ENCODE measurements at regions not wholly inside any gene's neighbourhood (a gene's known extent, or its start where the extent isn't known, plus 50 kb on each side); places are given as distances from the start of the nearest gene placed in this dataset.
A peak's percentile ranks its signal among the peaks of the same experiment; 100 is the strongest.
"Not testable (repeated sequence)": the region's sequence is repeated elsewhere in the genome, so short reads cannot be mapped to it uniquely, and the experiment has no call there.

GRCh38 chr9:33662871-33663270 lies 132.5 kb upstream of the PRSS3 start:
- no peaks in the 10 kb centered on the region for H3K36me3 ChIP-seq (ENCODE audit: control insufficient read depth in 4 of 4, insufficient read depth in 3 of 4, low read depth in 1 of 4, low read length in 3 of 4)
- no peaks in the 10 kb centered on the region for H3K9me3 ChIP-seq (ENCODE audit: control insufficient read depth in 4 of 4, low read length in 3 of 4)
- no peak overlapping the region for H3K27ac ChIP-seq (ENCODE audit: low read depth in 1 of 2, low read length in 2 of 2)
- TF ChIP-seq SP1 (IDR thresholded peaks at IDR 0.05) (no peak), YY1 (IDR thresholded peaks at IDR 0.05) (no peak), EGR1 (IDR thresholded peaks at IDR 0.05; ENCODE audit: low read depth in 2 of 2) (no peak), HNF4G (IDR thresholded peaks at IDR 0.05) (no peak), ZBTB33 (IDR thresholded peaks at IDR 0.05) (no peak), FOXA1 (IDR thresholded peaks at IDR 0.05) (no peak), HNF4A (conservative IDR thresholded peaks at IDR 0.05) (no peak), REST (IDR thresholded peaks at IDR 0.05) (no peak), RAD21 (IDR thresholded peaks at IDR 0.05) (no peak), GABPA (IDR thresholded peaks at IDR 0.05 in 1 of 2, conservative IDR thresholded peaks at IDR 0.05 in 1 of 2) (no peak), TAF1 (conservative IDR thresholded peaks at IDR 0.05) (no peak), CTCF (IDR thresholded peaks at IDR 0.05; ENCODE audit: low read depth, low read length, missing input control) (no peak), RXRA (IDR thresholded peaks at IDR 0.05) (no peak), FOXA2 (IDR thresholded peaks at IDR 0.05) (no peak), MAX (IDR thresholded peaks at IDR 0.05) (no peak)
- H3K4me1 ChIP-seq (ENCODE audit: control insufficient read depth in 4 of 4, insufficient read depth in 4 of 4, low read length in 3 of 4), result no peaks in the 10 kb centered on the region
- H3K9ac ChIP-seq (ENCODE audit: low read depth in 1 of 2, low read length in 2 of 2), result no peak overlapping the region
- H3K27me3 ChIP-seq (ENCODE audit: control insufficient read depth in 4 of 4, insufficient read depth in 4 of 4, low read length in 3 of 4), result no peaks in the 10 kb centered on the region
- DNase-seq (ENCODE audit: low spot score), result no peak
- WGBS, result 76% methylated on average over 1 of the region's 1 CpG
- no peak overlapping the region for H3K4me3 ChIP-seq (ENCODE audit: low read depth in 1 of 3, low read length in 3 of 3)

GRCh38 chr9:33676194-33676745 lies 119.1 kb upstream of the PRSS3 start:
- H3K27ac ChIP-seq (ENCODE audit: low read depth in 1 of 2, low read length in 2 of 2); H3K27me3 ChIP-seq (ENCODE audit: control insufficient read depth in 4 of 4, insufficient read depth in 4 of 4, low read length in 3 of 4); H3K9ac ChIP-seq (ENCODE audit: low read depth in 1 of 2, low read length in 2 of 2); H3K36me3 ChIP-seq (ENCODE audit: control insufficient read depth in 4 of 4, insufficient read depth in 3 of 4, low read depth in 1 of 4, low read length in 3 of 4); H3K9me3 ChIP-seq (ENCODE audit: control insufficient read depth in 4 of 4, low read length in 3 of 4); H3K4me1 ChIP-seq (ENCODE audit: control insufficient read depth in 4 of 4, insufficient read depth in 4 of 4, low read length in 3 of 4); DNase-seq (ENCODE audit: low spot score): not testable (repeated sequence)
- peak overlapping the region in 1 of 3 donors; percentile 64 for H3K4me3 ChIP-seq (ENCODE audit: low read depth in 1 of 3, low read length in 3 of 3)
- WGBS, result 49% methylated on average over 8 of the region's 8 CpGs
